RWPE1 (cell line): ENCODE measurements at regions not wholly inside any gene's neighbourhood (a gene's known extent, or its start where the extent isn't known, plus 50 kb on each side); places are given as distances from the start of the nearest gene placed in this dataset.
"Not testable (repeated sequence)": the region's sequence is repeated elsewhere in the genome, so short reads cannot be mapped to it uniquely, and the experiment has no call there.

Experiments used
- CTCF ChIA-PET: fragments of 350-600 bp; sonication (Branson Sonifier 250); formaldehyde crosslinking; extraction: SDS; loops from one replicate; lab custom pipeline; 2021; lab: Yijun Ruan, JAX
- POLR2A ChIA-PET: fragments of 400-600 bp; formaldehyde crosslinking; extraction: SDS; loops from one replicate; lab custom pipeline; 2020; ENCODE audit warnings: antibody characterized with exemption; ENCODE audit not compliant: low non-redundant PET; lab: Yijun Ruan, JAX
- DNase-seq: peaks from one replicate; pipeline ENCODE4 v3.0.0; 2012; ENCODE audit warnings: low spot score
- H3K27ac ChIP-seq: fragments of 450-650 bp; 2 replicates; pipeline ENCODE4 v1.5.1; 2017
- TF ChIP-seq, protein P1 (sequence below): fragments of 450-650 bp; conservative IDR thresholded peaks from 2 replicates; pipeline ENCODE4 v1.5.1; 2017; ENCODE audit warnings: low read depth, mild to moderate bottlenecking

DNA sequence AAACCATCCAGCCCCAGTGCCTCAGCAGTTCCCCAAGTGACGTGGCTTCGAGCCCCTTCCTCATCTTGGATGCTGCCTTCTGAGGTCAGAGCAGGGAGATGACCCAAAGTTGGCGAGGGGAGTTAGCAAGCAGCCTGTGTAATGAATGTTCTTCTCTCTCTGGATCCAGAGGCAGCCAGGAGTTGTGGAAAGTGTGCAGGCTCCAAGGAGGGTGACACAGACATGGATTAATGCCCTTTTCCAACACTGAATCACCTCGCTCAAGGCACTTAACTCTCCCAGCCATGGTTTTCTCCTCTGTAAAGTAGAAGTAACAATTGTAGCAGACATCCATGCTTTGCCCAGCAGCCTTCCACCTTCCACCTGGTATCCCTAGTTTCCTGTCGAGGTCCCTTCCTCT, 64.6 kb upstream of the HAND1 start:
- no peak for DNase-seq
- ChIA-PET CTCF (interaction anchor here (0.5 to 1.9 kb wide), 3 partner anchors 18 to 74 kb away, joined by 3 to 8 read pairs (median 3); no protein-coding TSS in a partner anchor), POLR2A (no interaction called here)
- H3K27ac ChIP-seq = no peak overlapping the region
- TF ChIP-seq, protein P1, sequence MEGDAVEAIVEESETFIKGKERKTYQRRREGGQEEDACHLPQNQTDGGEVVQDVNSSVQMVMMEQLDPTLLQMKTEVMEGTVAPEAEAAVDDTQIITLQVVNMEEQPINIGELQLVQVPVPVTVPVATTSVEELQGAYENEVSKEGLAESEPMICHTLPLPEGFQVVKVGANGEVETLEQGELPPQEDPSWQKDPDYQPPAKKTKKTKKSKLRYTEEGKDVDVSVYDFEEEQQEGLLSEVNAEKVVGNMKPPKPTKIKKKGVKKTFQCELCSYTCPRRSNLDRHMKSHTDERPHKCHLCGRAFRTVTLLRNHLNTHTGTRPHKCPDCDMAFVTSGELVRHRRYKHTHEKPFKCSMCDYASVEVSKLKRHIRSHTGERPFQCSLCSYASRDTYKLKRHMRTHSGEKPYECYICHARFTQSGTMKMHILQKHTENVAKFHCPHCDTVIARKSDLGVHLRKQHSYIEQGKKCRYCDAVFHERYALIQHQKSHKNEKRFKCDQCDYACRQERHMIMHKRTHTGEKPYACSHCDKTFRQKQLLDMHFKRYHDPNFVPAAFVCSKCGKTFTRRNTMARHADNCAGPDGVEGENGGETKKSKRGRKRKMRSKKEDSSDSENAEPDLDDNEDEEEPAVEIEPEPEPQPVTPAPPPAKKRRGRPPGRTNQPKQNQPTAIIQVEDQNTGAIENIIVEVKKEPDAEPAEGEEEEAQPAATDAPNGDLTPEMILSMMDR = no peak

DNA sequence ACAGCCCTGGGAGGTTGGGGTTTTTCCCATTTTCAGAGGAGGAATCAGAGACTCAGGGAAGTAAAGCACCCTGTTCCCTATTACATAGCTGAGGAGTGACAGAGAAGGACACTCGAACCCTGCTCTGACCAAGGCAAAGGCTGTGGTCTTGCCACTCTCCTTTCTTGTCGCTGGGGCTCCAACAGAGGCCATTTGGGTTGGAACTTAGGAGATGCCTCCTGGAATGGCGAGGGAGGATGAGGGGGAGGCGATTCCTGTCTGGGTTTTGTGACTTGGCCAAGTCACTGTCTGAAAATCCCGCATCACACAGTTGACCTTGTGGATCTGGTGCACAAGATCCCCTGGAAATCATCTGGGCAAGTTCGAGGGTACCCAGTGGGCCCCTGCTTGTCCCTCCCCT, 64.0 kb upstream of the HAND1 start:
- ChIA-PET POLR2A (no interaction called here), CTCF (interaction anchor here (0.7 to 1.9 kb wide), 2 partner anchors 21 to 120 kb away, joined by 3 to 8 read pairs; no protein-coding TSS in a partner anchor)
- DNase-seq = no peak
- TF ChIP-seq, protein P1 = no peak
- no peak overlapping the region for H3K27ac ChIP-seq

DNA sequence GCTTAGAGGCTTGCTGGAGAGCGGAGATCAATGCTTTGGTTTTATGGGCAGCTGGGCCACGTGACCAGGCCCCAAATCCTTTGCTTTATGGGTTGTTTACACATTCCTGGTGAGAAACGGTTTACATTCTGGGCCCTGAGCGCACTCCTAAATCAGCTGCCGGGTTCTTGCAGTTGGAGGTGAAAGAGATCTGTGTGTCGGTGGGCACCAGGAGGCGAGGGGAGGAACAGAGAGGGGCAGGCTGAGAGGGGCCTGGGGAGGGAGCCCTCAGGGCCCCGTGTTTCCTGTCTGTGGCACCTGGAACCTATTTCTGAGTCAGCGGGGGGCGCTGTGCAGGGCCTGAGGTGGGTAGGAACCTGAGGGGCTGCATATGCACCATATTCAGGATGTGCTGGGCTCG, 63.5 kb upstream of the HAND1 start:
- H3K27ac ChIP-seq = no peak overlapping the region
- TF ChIP-seq, protein P1 = no peak; the same call in 1 of the 2 replicates
- POLR2A ChIA-PET = no interaction called here
- no peak for DNase-seq
- CTCF ChIA-PET = interaction anchor here (0.7 kb wide), 2 partner anchors 119 to 286 kb away, joined by 3 read pairs; no protein-coding TSS in a partner anchor

GRCh38 chr5:154540600-154540999, 62.6 kb upstream of the HAND1 start:
- DNase-seq = no peak
- ChIA-PET CTCF (interaction anchor here (0.6 kb wide), 2 partner anchors 90 to 282 kb away, joined by 3 read pairs; no protein-coding TSS in a partner anchor), POLR2A (no interaction called here)
- H3K27ac ChIP-seq = no peak overlapping the region
- TF ChIP-seq, protein P1 = no peak

- no peak for DNase-seq
- ChIA-PET CTCF (no interaction called here), POLR2A (no interaction called here)
- TF ChIP-seq, protein P1 = no peak
- no peak overlapping the region for H3K27ac ChIP-seq
These were observed 60.5 kb upstream of the HAND1 start for GRCh38 chr5:154538492-154538891.

- DNase-seq, POLR2A ChIA-PET, H3K27ac ChIP-seq, CTCF ChIA-PET: not testable (repeated sequence)
These were observed 58.4 kb upstream of the HAND1 start for GRCh38 chr5:154536439-154536838.

- no peak overlapping the region for H3K27ac ChIP-seq
- DNase-seq = no peak
- CTCF ChIA-PET = no interaction called here
- TF ChIP-seq, protein P1 = no peak
- POLR2A ChIA-PET = no interaction called here
These were observed 57.5 kb upstream of the HAND1 start for GRCh38 chr5:154535535-154535934.
